MM.1S (cell line): ENCODE measurements at regions not wholly inside any gene's neighbourhood (a gene's known extent, or its start where the extent isn't known, plus 50 kb on each side); places are given as distances from the start of the nearest gene placed in this dataset.

ENCODE experiments used
- DNase-seq: peaks from one replicate; pipeline ENCODE4 v3.0.0-alpha.2; 2015
- H2AFZ ChIP-seq: fragments of 300-600 bp; sonication (generic); 2 replicates; pipeline ENCODE4 v1.6.0; 2016; ENCODE audit warnings: antibody characterized with exemption, low read length
- H3F3A ChIP-seq: fragments of 300-600 bp; sonication (generic); 2 replicates; pipeline ENCODE4 v1.6.1; 2016; ENCODE audit warnings: mild to moderate bottlenecking, antibody characterized with exemption, low read length, moderate library complexity, mixed read lengths; ENCODE audit not compliant: insufficient read depth
- H3K27ac ChIP-seq: fragments of 300-600 bp; sonication (generic); 2 replicates; pipeline ENCODE4 v1.5.1; 2016; ENCODE audit warnings: mild to moderate bottlenecking, low read length
- H3K27me3 ChIP-seq: fragments of 300-600 bp; sonication (generic); replicated peaks from 2 replicates; pipeline ENCODE4 v1.6.0; 2016; ENCODE audit warnings: low read length; ENCODE audit not compliant: insufficient read depth
- H3K36me3 ChIP-seq: fragments of 300-600 bp; sonication (generic); replicated peaks from 2 replicates; pipeline ENCODE4 v1.6.1; 2016; ENCODE audit warnings: mild to moderate bottlenecking, low read length, mixed read lengths; ENCODE audit not compliant: insufficient read depth
- H3K4me1 ChIP-seq: fragments of 300-600 bp; sonication (generic); 2 replicates; pipeline ENCODE4 v1.6.1; 2016; ENCODE audit warnings: low read length, mixed read lengths
- H3K4me2 ChIP-seq: fragments of 300-600 bp; sonication (generic); 2 replicates; pipeline ENCODE4 v1.6.0; 2016; ENCODE audit warnings: low read depth, low read length
- H3K4me3 ChIP-seq: fragments of 300-600 bp; sonication (generic); 2 replicates; pipeline ENCODE4 v1.5.1; 2016; ENCODE audit warnings: low read length, mixed read lengths
- H3K79me2 ChIP-seq: fragments of 300-600 bp; sonication (generic); 2 replicates; pipeline ENCODE4 v1.6.1; 2016; ENCODE audit warnings: mixed run types, low read length, mixed read lengths
- H3K9ac ChIP-seq: fragments of 300-600 bp; sonication (generic); 2 replicates; pipeline ENCODE4 v1.6.1; 2016; ENCODE audit warnings: low read length, mixed read lengths
- H3K9me2 ChIP-seq: fragments of 300-600 bp; sonication (generic); replicated peaks from 2 replicates; pipeline ENCODE4 v1.6.1; 2016; ENCODE audit warnings: mild to moderate bottlenecking, low read length, mixed read lengths; ENCODE audit not compliant: insufficient read depth
- H3K9me3 ChIP-seq: fragments of 300-600 bp; sonication (generic); replicated peaks from 2 replicates; pipeline ENCODE4 v1.6.1; 2016; ENCODE audit warnings: mild to moderate bottlenecking, low read length, mixed read lengths; ENCODE audit not compliant: insufficient read depth
- H4K20me1 ChIP-seq: fragments of 300-600 bp; sonication (generic); 2 replicates; pipeline ENCODE4 v1.6.1; 2016; ENCODE audit warnings: mild to moderate bottlenecking, low read length, moderate library complexity, mixed read lengths; ENCODE audit not compliant: insufficient read depth
- EZH2 ChIP-seq: fragments of 300-600 bp; sonication (generic); optimal IDR thresholded peaks from 2 replicates; pipeline ENCODE3; 2017; ENCODE audit warnings: low read depth, mild to moderate bottlenecking, antibody characterized with exemption, low read length, mixed read lengths
- EZH2phosphoT487 ChIP-seq: fragments of 300-600 bp; sonication (generic); IDR thresholded peaks from 2 replicates; pipeline ENCODE4 v1.6.1; 2018; ENCODE audit warnings: antibody characterized with exemption, low read length
- TF ChIP-seq, protein P1 (sequence below): fragments of 300-600 bp; sonication (generic); IDR thresholded peaks from 2 replicates; pipeline ENCODE4 v1.5.1; 2016; ENCODE audit warnings: antibody characterized with exemption, low read length, mixed read lengths

- no peak for DNase-seq
- no peak overlapping the region for H2AFZ ChIP-seq
- no peaks in the 10 kb centered on the region for H3K27me3 ChIP-seq
- no peaks in the 10 kb centered on the region for H3K36me3 ChIP-seq
- H3K9me2 ChIP-seq = no peaks in the 10 kb centered on the region
- H3F3A ChIP-seq = no peaks in the 10 kb centered on the region
- no peaks in the 10 kb centered on the region for H4K20me1 ChIP-seq
- H3K27ac ChIP-seq = no peak overlapping the region
- TF ChIP-seq EZH2phosphoT487 = no peak
- TF ChIP-seq, protein P1, sequence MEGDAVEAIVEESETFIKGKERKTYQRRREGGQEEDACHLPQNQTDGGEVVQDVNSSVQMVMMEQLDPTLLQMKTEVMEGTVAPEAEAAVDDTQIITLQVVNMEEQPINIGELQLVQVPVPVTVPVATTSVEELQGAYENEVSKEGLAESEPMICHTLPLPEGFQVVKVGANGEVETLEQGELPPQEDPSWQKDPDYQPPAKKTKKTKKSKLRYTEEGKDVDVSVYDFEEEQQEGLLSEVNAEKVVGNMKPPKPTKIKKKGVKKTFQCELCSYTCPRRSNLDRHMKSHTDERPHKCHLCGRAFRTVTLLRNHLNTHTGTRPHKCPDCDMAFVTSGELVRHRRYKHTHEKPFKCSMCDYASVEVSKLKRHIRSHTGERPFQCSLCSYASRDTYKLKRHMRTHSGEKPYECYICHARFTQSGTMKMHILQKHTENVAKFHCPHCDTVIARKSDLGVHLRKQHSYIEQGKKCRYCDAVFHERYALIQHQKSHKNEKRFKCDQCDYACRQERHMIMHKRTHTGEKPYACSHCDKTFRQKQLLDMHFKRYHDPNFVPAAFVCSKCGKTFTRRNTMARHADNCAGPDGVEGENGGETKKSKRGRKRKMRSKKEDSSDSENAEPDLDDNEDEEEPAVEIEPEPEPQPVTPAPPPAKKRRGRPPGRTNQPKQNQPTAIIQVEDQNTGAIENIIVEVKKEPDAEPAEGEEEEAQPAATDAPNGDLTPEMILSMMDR = no peak
- no peak for TF ChIP-seq EZH2
- H3K4me3 ChIP-seq = no peak overlapping the region
- no peaks in the 10 kb centered on the region for H3K79me2 ChIP-seq
- no peaks in the 10 kb centered on the region for H3K9me3 ChIP-seq
- no peak overlapping the region for H3K4me2 ChIP-seq
- H3K9ac ChIP-seq = no peak overlapping the region
- H3K4me1 ChIP-seq = no peaks in the 10 kb centered on the region
These were observed 666.4 kb downstream of the OLFM4 start for GRCh38 chr13:53694814-53695532.

- H3K27me3 ChIP-seq = no peaks in the 10 kb centered on the region
- no peaks in the 10 kb centered on the region for H3F3A ChIP-seq
- H2AFZ ChIP-seq = no peak overlapping the region
- no peaks in the 10 kb centered on the region for H3K4me1 ChIP-seq
- DNase-seq = no peak
- no peaks in the 10 kb centered on the region for H3K79me2 ChIP-seq
- H3K9me3 ChIP-seq = no peaks in the 10 kb centered on the region
- no peak overlapping the region for H3K4me3 ChIP-seq
- H4K20me1 ChIP-seq = no peaks in the 10 kb centered on the region
- H3K4me2 ChIP-seq = no peak overlapping the region
- TF ChIP-seq, protein P1 = no peak
- TF ChIP-seq EZH2 = no peak
- no peak for TF ChIP-seq EZH2phosphoT487
- no peak overlapping the region for H3K9ac ChIP-seq
- no peaks in the 10 kb centered on the region for H3K36me3 ChIP-seq
- H3K9me2 ChIP-seq = no peaks in the 10 kb centered on the region
- H3K27ac ChIP-seq = no peak overlapping the region
These were observed 674.9 kb downstream of the OLFM4 start for GRCh38 chr13:53703371-53704080.

- Histone ChIP-seq H4K20me1 (no peaks in the 10 kb centered on the region), H3K4me3 (no peak overlapping the region)
These were observed 690.7 kb downstream of the OLFM4 start for GRCh38 chr13:53719281-53719680.

More at GRCh38 chr13:53719281-53719680, 690.7 kb downstream of the OLFM4 start:
- Histone ChIP-seq H3K36me3 (no peaks in the 10 kb centered on the region), H3K4me2 (no peak overlapping the region), H3K9me3 (no peaks in the 10 kb centered on the region), H3K9ac (no peak overlapping the region), H3F3A (no peaks in the 10 kb centered on the region), H3K4me1 (no peaks in the 10 kb centered on the region), H3K27ac (no peak overlapping the region), H3K27me3 (no peaks in the 10 kb centered on the region), H2AFZ (no peak overlapping the region), H3K9me2 (no peaks in the 10 kb centered on the region), H3K79me2 (no peaks in the 10 kb centered on the region)
- DNase-seq = no peak
- TF ChIP-seq EZH2 = no peak
- TF ChIP-seq, protein P1 = no peak
- TF ChIP-seq EZH2phosphoT487 = no peak
